Osteoblast (primary cell): ENCODE measurements at regions not wholly inside any gene's neighbourhood (a gene's known extent, or its start where the extent isn't known, plus 50 kb on each side); places are given as distances from the start of the nearest gene placed in this dataset.

Source experiments
- DNase-seq: peaks from one replicate; pipeline ENCODE4 v3.0.0; 2011; ENCODE audit warnings: low spot score, mixed read lengths; ENCODE audit not compliant: insufficient read length; ENCODE audit errors: missing footprints
- H2AFZ ChIP-seq: 2 replicates; pipeline ENCODE4 v1.6.0; 2011; ENCODE audit warnings: mild to moderate bottlenecking, low read length
- H3K27ac ChIP-seq: 2 replicates; pipeline ENCODE4 v1.5.1; 2011; ENCODE audit warnings: mild to moderate bottlenecking, low read depth, low read length, moderate library complexity
- H3K27me3 ChIP-seq: 2 replicates; pipeline ENCODE4 v1.6.0; 2012; ENCODE audit warnings: mild to moderate bottlenecking, control low read depth, inconsistent platforms, low read length, moderate library complexity; ENCODE audit not compliant: insufficient read depth
- H3K36me3 ChIP-seq: 2 replicates; pipeline ENCODE4 v1.5.1; 2011; ENCODE audit warnings: mild to moderate bottlenecking, low read length, control low read depth, moderate library complexity; ENCODE audit not compliant: insufficient read depth
- H3K4me1 ChIP-seq: 2 replicates; pipeline ENCODE4 v1.5.1; 2011; ENCODE audit warnings: mild to moderate bottlenecking, low read length, control low read depth, moderate library complexity; ENCODE audit not compliant: insufficient read depth
- H3K4me2 ChIP-seq: 2 replicates; pipeline ENCODE4 v1.6.0; 2011; ENCODE audit warnings: mild to moderate bottlenecking, low read length; ENCODE audit not compliant: insufficient read depth
- H3K4me3 ChIP-seq: fragments of 200-600 bp; sonication (generic); 3 replicates; pipeline ENCODE4 v1.5.1; 2012; ENCODE audit warnings: mild to moderate bottlenecking, low read length, inconsistent platforms; ENCODE audit not compliant: insufficient read depth
- H3K79me2 ChIP-seq: 2 replicates; pipeline ENCODE4 v1.6.0; 2012; ENCODE audit warnings: mild to moderate bottlenecking, low read length, control low read depth, inconsistent platforms; ENCODE audit not compliant: insufficient read depth
- H3K9me3 ChIP-seq: 2 replicates; pipeline ENCODE4 v1.5.1; 2011; ENCODE audit warnings: low read depth, low read length, control low read depth
- H4K20me1 ChIP-seq: 2 replicates; pipeline ENCODE4 v1.6.0; 2012; ENCODE audit warnings: mild to moderate bottlenecking, low read length, control low read depth; ENCODE audit not compliant: insufficient read depth
- CTCF ChIP-seq: IDR thresholded peaks from 2 replicates; pipeline ENCODE4 v1.5.1; 2011; ENCODE audit warnings: mild to moderate bottlenecking, low read depth, low read length, moderate library complexity; ENCODE audit errors: extremely low read depth

GRCh38 chr5:33238826-33239695, 201.7 kb upstream of the TARS1 start:
- H3K4me3 ChIP-seq: no peak overlapping the region
- no peaks in the 10 kb centered on the region for H3K9me3 ChIP-seq
- H3K79me2 ChIP-seq: no peaks in the 10 kb centered on the region
- H4K20me1 ChIP-seq: no peaks in the 10 kb centered on the region
- no peaks in the 10 kb centered on the region for H3K36me3 ChIP-seq
- no peaks in the 10 kb centered on the region for H3K4me1 ChIP-seq
- no peak overlapping the region for H3K4me2 ChIP-seq
- no peaks in the 10 kb centered on the region for H3K27me3 ChIP-seq
- H3K27ac ChIP-seq: no peak overlapping the region
- no peak for TF ChIP-seq CTCF
- no peak overlapping the region for H2AFZ ChIP-seq
- no peak for DNase-seq

- H3K27me3 ChIP-seq: no peaks in the 10 kb centered on the region
- no peaks in the 10 kb centered on the region for H3K79me2 ChIP-seq
- H3K36me3 ChIP-seq: no peaks in the 10 kb centered on the region
- H3K4me3 ChIP-seq: no peak overlapping the region
- no peak overlapping the region for H2AFZ ChIP-seq
- no peaks in the 10 kb centered on the region for H3K9me3 ChIP-seq
- no peaks in the 10 kb centered on the region for H4K20me1 ChIP-seq
- no peaks in the 10 kb centered on the region for H3K4me1 ChIP-seq
- no peak for DNase-seq
- TF ChIP-seq CTCF: no peak
- H3K27ac ChIP-seq: no peak overlapping the region
- no peak overlapping the region for H3K4me2 ChIP-seq
Measured at GRCh38 chr5:33240558-33240957, 200.2 kb upstream of the TARS1 start.

- Histone ChIP-seq H2AFZ (no peak overlapping the region), H3K27ac (no peak overlapping the region), H3K36me3 (no peaks in the 10 kb centered on the region), H3K4me1 (no peaks in the 10 kb centered on the region), H3K9me3 (no peaks in the 10 kb centered on the region), H3K79me2 (no peaks in the 10 kb centered on the region), H4K20me1 (no peaks in the 10 kb centered on the region), H3K4me2 (no peak overlapping the region), H3K27me3 (no peaks in the 10 kb centered on the region), H3K4me3 (no peak overlapping the region)
- no peak for TF ChIP-seq CTCF
- no peak for DNase-seq
Measured at GRCh38 chr5:33241802-33242201, 199.0 kb upstream of the TARS1 start.

- H3K4me1 ChIP-seq: no peaks in the 10 kb centered on the region
- H3K4me2 ChIP-seq: no peak overlapping the region
- no peak for TF ChIP-seq CTCF
- H3K27ac ChIP-seq: no peak overlapping the region
- no peak overlapping the region for H3K4me3 ChIP-seq
- H3K36me3 ChIP-seq: no peaks in the 10 kb centered on the region
- no peaks in the 10 kb centered on the region for H3K27me3 ChIP-seq
- no peaks in the 10 kb centered on the region for H4K20me1 ChIP-seq
- DNase-seq: no peak
- H3K79me2 ChIP-seq: no peaks in the 10 kb centered on the region
- no peak overlapping the region for H2AFZ ChIP-seq
- H3K9me3 ChIP-seq: no peaks in the 10 kb centered on the region
Measured at GRCh38 chr5:33242277-33242676, 198.5 kb upstream of the TARS1 start.
